Keratinocyte (primary cell): ENCODE measurements at regions not wholly inside any gene's neighbourhood (a gene's known extent, or its start where the extent isn't known, plus 50 kb on each side); places are given as distances from the start of the nearest gene placed in this dataset.

Experiments
- DNase-seq: peaks from one replicate; pipeline ENCODE4 v3.0.0-alpha.2; 2011; ENCODE audit warnings: low read depth, missing footprints, low spot score
- FAIRE-seq: peaks from 2 replicates; lab custom pipeline; 2011; peaks lifted over from hg19 to GRCh38; lab: Jason Lieb, UNC
- H2AFZ ChIP-seq: 2 replicates; pipeline ENCODE4 v1.6.0; 2012; ENCODE audit warnings: low read length, control low read depth, inconsistent platforms; ENCODE audit not compliant: control insufficient read depth
- H3K27ac ChIP-seq: 2 replicates; pipeline ENCODE4 v1.5.1; 2011; ENCODE audit warnings: low read length; ENCODE audit not compliant: control insufficient read depth, insufficient read depth
- H3K27me3 ChIP-seq: 3 replicates; pipeline ENCODE4 v1.6.0; 2011; ENCODE audit warnings: low read length; ENCODE audit not compliant: control insufficient read depth, insufficient read depth; ENCODE audit errors: extremely low read depth
- H3K36me3 ChIP-seq, 2 experiments: 2 replicates in 1 of 2; 3 replicates in 1 of 2; pipeline ENCODE4 v1.5.1; 2011; ENCODE audit warnings: low read length in 2 of 2, mild to moderate bottlenecking in 1 of 2; ENCODE audit not compliant: control insufficient read depth in 2 of 2, insufficient read depth in 2 of 2; ENCODE audit errors: extremely low read depth in 1 of 2
- H3K4me1 ChIP-seq: 3 replicates; pipeline ENCODE4 v1.5.1; 2011; ENCODE audit warnings: low read length; ENCODE audit not compliant: control insufficient read depth, insufficient read depth; ENCODE audit errors: extremely low read depth
- H3K4me2 ChIP-seq: 3 replicates; pipeline ENCODE4 v1.6.0; 2011; ENCODE audit warnings: low read depth, low read length; ENCODE audit not compliant: control insufficient read depth, insufficient read depth; ENCODE audit errors: extremely low read depth
- H3K4me3 ChIP-seq, 3 experiments: fragments of 200-600 bp in 1 of 3; sonication (generic) in 1 of 3; 2 replicates in 2 of 3; 3 replicates in 1 of 3; pipeline ENCODE4 v1.5.1; 2011 to 2016; ENCODE audit warnings: low read length in 3 of 3, mild to moderate bottlenecking in 3 of 3, control low read depth in 2 of 3, inconsistent platforms in 1 of 3, low read depth in 1 of 3, mixed read lengths in 1 of 3, mixed run types in 1 of 3, moderate library complexity in 1 of 3; ENCODE audit not compliant: control insufficient read depth in 2 of 3, insufficient read depth in 2 of 3; ENCODE audit errors: extremely low read depth in 1 of 3
- H3K79me2 ChIP-seq: 2 replicates; pipeline ENCODE4 v1.6.0; 2012; ENCODE audit warnings: low read length; ENCODE audit not compliant: control insufficient read depth, insufficient read depth
- H3K9ac ChIP-seq: 3 replicates; pipeline ENCODE4 v1.6.0; 2011; ENCODE audit warnings: low read length; ENCODE audit not compliant: control insufficient read depth, insufficient read depth; ENCODE audit errors: extremely low read depth
- H3K9me1 ChIP-seq: 3 replicates; pipeline ENCODE4 v1.6.0; 2011; ENCODE audit warnings: low read length; ENCODE audit not compliant: control insufficient read depth, insufficient read depth; ENCODE audit errors: extremely low read depth
- H3K9me3 ChIP-seq: 2 replicates; pipeline ENCODE4 v1.5.1; 2012; ENCODE audit warnings: low read depth, low read length; ENCODE audit not compliant: control insufficient read depth
- H4K20me1 ChIP-seq: 3 replicates; pipeline ENCODE4 v1.6.0; 2011; ENCODE audit warnings: low read length; ENCODE audit not compliant: control insufficient read depth, insufficient read depth; ENCODE audit errors: extremely low read depth
- CTCF ChIP-seq, 3 experiments: IDR thresholded peaks in 1 of 3; conservative IDR thresholded peaks in 1 of 3; optimal IDR thresholded peaks in 1 of 3; 2 replicates in 2 of 3; 3 replicates in 1 of 3; pipeline versions ENCODE3 to v1.5.1; 2011; ENCODE audit warnings: low read length in 3 of 3, mild to moderate bottlenecking in 3 of 3, moderate library complexity in 2 of 3, control low read depth in 1 of 3, inconsistent platforms in 1 of 3; ENCODE audit not compliant: insufficient read depth in 2 of 3; ENCODE audit errors: extremely low read depth in 1 of 3
- EZH2 ChIP-seq: IDR thresholded peaks from one replicate; pipeline ENCODE4 v1.6.1; 2012; ENCODE audit warnings: inconsistent platforms, mild to moderate bottlenecking, low read length, moderate library complexity
- dilution Hi-C: fragments of 300-500 bp; cut with MboI; formaldehyde crosslinking; loops from one replicate; pipeline ENCODE4 v1.7.0; 2020; ENCODE audit warnings: low sequenced_read_pairs; ENCODE audit not compliant: extremely low pct_ligation_motif_present

- Histone ChIP-seq H3K4me2 (no peak overlapping the region), H3K79me2 (no peaks in the 10 kb centered on the region), H4K20me1 (no peaks in the 10 kb centered on the region)
Observed at GRCh38 chr4:85175190-85175589, 208.7 kb upstream of the WDFY3 start.

GRCh38 chr4:85177092-85177491, 210.6 kb upstream of the WDFY3 start:
- H3K9me3 ChIP-seq: no peaks in the 10 kb centered on the region

More at GRCh38 chr4:85175190-85175589, 208.7 kb upstream of the WDFY3 start:
- no peaks in the 10 kb centered on the region for H3K36me3 ChIP-seq
- dilution Hi-C loops: no loop called here
- H3K4me1 ChIP-seq: peaks cover 8% of the 10 kb centered on the region
- TF ChIP-seq EZH2: no peak
- TF ChIP-seq CTCF (optimal IDR thresholded peaks at IDR 0.05 in 1 of 3, IDR thresholded peaks at IDR 0.05 in 1 of 3, conservative IDR thresholded peaks at IDR 0.05 in 1 of 3; ENCODE audit: extremely low read depth in 1 of 3, insufficient read depth in 2 of 3, low read length in 3 of 3): no peak
- no peak overlapping the region for H3K27ac ChIP-seq
- H3K27me3 ChIP-seq: no peaks in the 10 kb centered on the region
- H2AFZ ChIP-seq: no peak overlapping the region
- H3K9ac ChIP-seq: no peak overlapping the region
- no peaks in the 10 kb centered on the region for H3K9me1 ChIP-seq
- no peak overlapping the region for H3K4me3 ChIP-seq
- no peak for DNase-seq
- H3K9me3 ChIP-seq: no peaks in the 10 kb centered on the region
- FAIRE-seq: no peak

More at GRCh38 chr4:85177092-85177491, 210.6 kb upstream of the WDFY3 start:
- H4K20me1 ChIP-seq: no peaks in the 10 kb centered on the region
- H3K4me3 ChIP-seq: no peak overlapping the region
- dilution Hi-C loops: no loop called here
- no peaks in the 10 kb centered on the region for H3K79me2 ChIP-seq
- no peak overlapping the region for H3K4me2 ChIP-seq
- no peak overlapping the region for H3K27ac ChIP-seq
- TF ChIP-seq EZH2 (no peak), CTCF (optimal IDR thresholded peaks at IDR 0.05 in 1 of 3, IDR thresholded peaks at IDR 0.05 in 1 of 3, conservative IDR thresholded peaks at IDR 0.05 in 1 of 3; ENCODE audit: extremely low read depth in 1 of 3, insufficient read depth in 2 of 3, low read length in 3 of 3) (no peak)
- no peak for FAIRE-seq
- H3K9me1 ChIP-seq: no peaks in the 10 kb centered on the region
- no peak overlapping the region for H2AFZ ChIP-seq
- DNase-seq: no peak
- no peaks in the 10 kb centered on the region for H3K4me1 ChIP-seq
- no peaks in the 10 kb centered on the region for H3K27me3 ChIP-seq
- H3K36me3 ChIP-seq: no peaks in the 10 kb centered on the region
- H3K9ac ChIP-seq: no peak overlapping the region
